H1 (cell line): ENCODE measurements at regions not wholly inside any gene's neighbourhood (a gene's known extent, or its start where the extent isn't known, plus 50 kb on each side); places are given as distances from the start of the nearest gene placed in this dataset.

ENCODE experiments used
- JUND ChIP-seq: IDR thresholded peaks from 2 replicates; pipeline ENCODE4 v1.6.1; 2011; ENCODE audit warnings: mild to moderate bottlenecking, improper control_type of control experiment, low read length
- MAFK ChIP-seq: IDR thresholded peaks from 2 replicates; pipeline ENCODE4 v1.6.1; 2012; ENCODE audit warnings: low read depth, mild to moderate bottlenecking, improper control_type of control experiment, low read length
- RAD21 ChIP-seq, 2 experiments: IDR thresholded peaks in 1 of 2; conservative IDR thresholded peaks in 1 of 2; 2 replicates each; pipeline ENCODE4 v1.6.1; 2011; ENCODE audit warnings: low read depth in 2 of 2, low read length in 2 of 2, improper control_type of control experiment in 1 of 2, inconsistent platforms in 1 of 2, mild to moderate bottlenecking in 1 of 2, moderate library complexity in 1 of 2

GRCh38 chr4:96955691-96956090, 1115.8 kb downstream of the PDHA2 start (continued):
- TF ChIP-seq MAFK (no peak), RAD21 (IDR thresholded peaks at IDR 0.05 in 1 of 2, conservative IDR thresholded peaks at IDR 0.05 in 1 of 2; ENCODE audit: low read depth in 2 of 2, low read length in 2 of 2) (no peak), JUND (no peak)
